ENCODE measurements at regions not wholly inside any gene's neighbourhood (a gene's known extent, or its start where the extent isn't known, plus 50 kb on each side); places are given as distances from the start of the nearest gene placed in this dataset.
"Not testable (repeated sequence)": the region's sequence is repeated elsewhere in the genome, so short reads cannot be mapped to it uniquely, and the experiment has no call there.

DNA sequence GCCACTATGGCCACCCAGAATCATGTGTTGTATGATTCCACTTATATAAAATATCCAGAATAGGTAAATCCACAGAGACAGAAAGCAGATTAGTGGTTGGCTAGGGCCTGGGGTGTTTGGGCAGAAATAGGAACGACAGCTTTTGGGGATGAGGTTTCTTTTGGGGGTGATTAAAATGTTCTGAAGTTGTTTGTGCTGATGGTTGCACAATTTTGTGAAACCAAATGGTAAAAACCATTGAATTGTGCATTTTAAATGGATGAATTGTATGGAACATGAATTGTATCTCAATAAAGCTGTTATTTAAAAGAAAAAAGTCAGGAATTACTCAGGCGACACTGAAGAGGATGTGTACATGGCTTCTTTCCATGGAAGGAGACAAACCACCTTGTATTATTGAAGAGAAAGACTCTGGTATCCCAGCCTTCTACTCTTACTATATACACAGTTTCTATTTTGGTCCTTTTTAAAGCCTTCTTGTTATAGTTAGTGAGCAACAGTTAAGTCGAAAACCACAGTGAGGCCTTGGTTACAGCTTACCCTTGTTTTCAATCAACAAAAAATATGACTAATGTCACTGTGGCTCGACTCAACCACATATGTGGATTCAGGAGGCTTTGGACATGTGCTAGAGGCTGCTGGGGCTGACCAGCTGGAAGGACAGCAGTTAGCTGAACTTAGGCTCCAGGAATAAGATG, 57.1 kb upstream of the KMT2E start:
- no peak for DNase-seq (ENCODE audit: extremely low read depth in 1 of 2, low read depth in 1 of 2)

DNA sequence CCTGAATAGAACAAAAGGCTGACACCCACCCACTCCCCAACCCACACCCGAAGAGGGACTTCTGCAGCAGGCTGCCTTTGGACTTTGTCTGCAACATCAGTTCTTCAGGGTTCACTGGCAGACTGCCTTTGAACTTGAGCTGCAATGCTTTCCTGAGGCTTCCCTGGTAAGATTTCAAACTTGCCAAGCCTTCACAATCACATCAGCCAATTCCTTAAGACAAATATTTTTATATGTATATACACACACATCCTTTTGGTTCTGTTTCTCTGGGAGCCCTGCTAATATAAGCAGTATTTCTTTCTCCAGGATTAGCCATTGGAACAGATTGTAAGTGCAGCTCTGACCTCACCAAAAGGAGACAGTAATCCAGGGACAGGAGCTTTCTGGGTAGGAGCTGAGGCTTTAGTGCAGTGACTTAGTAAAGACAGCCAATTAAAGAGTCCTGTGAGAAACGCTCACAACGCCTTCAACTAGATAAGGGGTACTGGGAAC, 55.6 kb upstream of the KMT2E start:
- DNase-seq (ENCODE audit: extremely low read depth in 1 of 2, low read depth in 1 of 2) = no peak

DNA sequence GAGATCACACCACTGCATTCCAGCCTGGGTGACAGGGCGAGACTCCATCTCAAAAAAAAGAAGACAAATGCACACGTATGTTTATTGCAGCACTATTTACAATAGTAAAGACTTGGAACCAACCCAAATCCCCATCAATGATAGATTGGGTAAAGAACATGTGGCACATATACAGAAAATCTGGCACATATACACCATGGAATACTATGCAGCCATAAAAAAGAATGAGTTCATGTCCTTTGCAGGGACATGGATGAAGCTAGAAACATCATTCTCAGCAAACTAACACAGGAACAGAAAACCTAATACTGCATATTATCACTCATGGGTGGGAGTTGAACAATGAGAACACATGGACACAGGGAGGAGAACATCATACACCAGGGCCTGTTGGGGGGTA, 54.5 kb upstream of the KMT2E start:
- not testable (repeated sequence) for DNase-seq (ENCODE audit: extremely low read depth in 1 of 2, low read depth in 1 of 2)

DNA sequence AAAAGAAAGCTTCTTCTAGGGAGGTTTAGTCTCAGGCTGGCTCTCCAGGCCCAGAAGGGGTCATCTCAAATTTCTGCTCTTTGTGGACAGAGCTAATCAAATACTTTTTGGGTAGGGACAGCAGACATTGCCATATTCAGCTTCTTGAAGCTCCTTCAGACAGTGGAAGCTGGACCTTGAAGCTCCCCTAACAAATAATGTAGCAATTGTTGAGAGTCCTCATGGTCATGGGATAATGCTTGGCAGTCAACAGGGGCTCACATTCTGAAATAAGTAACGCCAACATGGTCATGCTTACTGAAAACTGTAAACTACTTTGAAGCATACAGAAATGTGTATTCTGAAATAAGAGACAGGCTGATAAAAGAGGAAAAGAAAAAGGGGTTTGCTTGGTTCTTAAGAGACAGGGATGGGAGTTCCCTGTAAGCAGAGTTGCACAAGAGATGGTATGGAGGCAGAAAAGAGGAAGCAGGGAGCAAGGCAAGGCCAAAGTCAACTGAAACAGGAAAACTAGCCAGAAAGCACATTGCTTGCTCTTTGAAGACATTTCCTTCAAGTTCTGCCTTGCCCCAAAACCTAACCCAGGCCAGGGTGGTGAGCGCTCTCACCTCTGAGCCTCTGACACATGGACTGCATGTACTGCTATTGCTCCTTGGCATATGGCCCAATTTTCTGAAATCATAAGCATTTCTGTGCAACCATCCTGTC, 53.1 kb upstream of the KMT2E start:
- no peak for DNase-seq (ENCODE audit: extremely low read depth in 1 of 2, low read depth in 1 of 2)

DNA sequence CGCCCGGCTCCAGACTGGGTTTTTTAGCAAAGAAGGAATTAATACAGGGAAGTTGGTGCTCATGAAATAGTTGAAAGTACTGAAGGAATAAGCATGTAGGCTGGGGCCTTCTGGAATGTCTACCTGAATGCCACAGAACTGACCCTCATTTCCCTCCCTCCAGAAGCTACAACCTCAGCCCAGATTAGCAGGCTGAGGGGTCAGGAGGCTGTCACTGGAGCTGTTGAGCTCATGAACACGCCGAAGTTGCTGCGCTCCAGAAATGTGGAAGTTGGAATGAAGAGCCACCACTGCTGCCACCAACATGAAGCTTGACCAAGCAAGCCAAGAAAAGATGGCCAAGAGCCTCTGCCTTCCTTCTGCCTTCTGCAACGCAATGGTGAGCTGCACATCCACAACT, 52.2 kb upstream of the KMT2E start:
- no peak for DNase-seq (ENCODE audit: extremely low read depth in 1 of 2, low read depth in 1 of 2)

DNA sequence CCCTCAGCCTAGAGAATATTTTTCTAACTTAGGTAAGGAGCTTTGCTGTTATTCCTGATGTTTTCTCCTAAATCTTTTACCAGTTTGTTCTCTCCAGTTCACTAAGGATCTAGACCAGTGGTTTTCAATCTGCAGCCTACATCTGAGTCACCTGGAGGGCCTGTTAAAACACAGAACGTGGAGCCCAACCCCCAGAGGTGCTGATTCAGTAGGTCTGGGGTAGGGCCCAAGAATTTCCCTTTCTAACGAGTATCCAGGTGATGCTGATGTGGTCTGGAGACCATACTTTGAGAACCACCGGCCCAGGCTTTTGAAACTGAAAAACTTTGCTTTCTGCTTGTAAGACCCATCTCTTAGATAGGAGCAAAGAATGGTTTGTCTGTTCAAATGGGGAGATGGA, 51.2 kb upstream of the KMT2E start:
- peak in 1 of 2 donors; percentile 52 for DNase-seq (ENCODE audit: extremely low read depth in 1 of 2, low read depth in 1 of 2)

DNA sequence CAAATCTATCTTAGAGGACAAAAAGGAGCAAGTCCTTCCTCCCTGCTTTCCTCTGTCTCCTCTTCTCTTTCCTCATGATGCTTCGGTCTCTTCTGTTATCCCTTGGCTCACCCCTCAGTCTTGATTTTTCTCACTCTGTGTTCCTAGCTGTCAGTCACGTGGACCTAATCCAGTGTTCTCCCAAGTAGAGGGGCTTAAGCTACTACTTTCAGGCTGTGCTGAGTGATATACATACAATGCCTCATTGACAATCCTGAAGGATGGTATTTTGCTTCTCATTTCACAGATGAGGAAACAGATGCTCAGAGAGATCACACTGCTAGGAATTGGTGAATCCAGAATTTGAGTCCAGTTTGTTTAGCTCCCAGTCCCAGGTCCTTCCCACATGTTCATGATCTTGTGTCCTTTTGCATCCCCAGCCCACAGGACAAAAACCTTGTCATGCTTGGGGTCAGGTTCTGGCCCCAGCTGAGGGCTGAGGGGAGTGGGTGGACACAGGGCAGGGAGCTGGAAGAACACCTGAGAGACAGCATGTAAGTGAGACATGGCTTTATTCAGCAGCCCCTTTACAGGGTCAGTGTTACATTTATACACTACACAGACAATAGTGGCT, 50.5 kb upstream of the KMT2E start:
- DNase-seq (ENCODE audit: extremely low read depth in 1 of 2, low read depth in 1 of 2) = no peak

DNA sequence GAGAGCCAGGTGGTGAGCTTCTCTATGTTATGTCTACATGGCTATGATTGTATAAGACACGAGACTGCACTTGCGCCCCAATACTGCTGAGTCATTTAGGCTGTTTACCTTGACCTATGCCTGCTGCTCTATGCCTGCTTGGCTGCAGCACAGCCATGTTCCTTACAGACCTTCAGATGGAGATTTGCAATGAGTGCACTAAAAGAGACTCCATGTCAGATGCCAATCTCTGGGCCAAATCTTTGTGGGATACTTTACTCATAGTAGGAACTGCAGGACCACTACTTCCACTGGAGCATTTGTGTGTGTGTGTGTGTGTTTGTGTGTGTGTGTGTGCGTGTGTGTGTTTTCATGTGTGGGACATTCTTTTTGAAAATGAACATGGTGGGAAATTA, 50.0 kb upstream of the KMT2E start:
- no peak for DNase-seq (ENCODE audit: extremely low read depth in 1 of 2, low read depth in 1 of 2)
